GM21367 (cell line): ENCODE measurements at regions not wholly inside any gene's neighbourhood (a gene's known extent, or its start where the extent isn't known, plus 50 kb on each side); places are given as distances from the start of the nearest gene placed in this dataset.
"Not testable (repeated sequence)": the region's sequence is repeated elsewhere in the genome, so short reads cannot be mapped to it uniquely, and the experiment has no call there.

Experiments used
- ATAC-seq: cut with Tn5 transposase; IDR thresholded peaks from one replicate; pipeline ENCODE4 v1.9.1; 2021; ENCODE audit not compliant: unreplicated experiment

DNA sequence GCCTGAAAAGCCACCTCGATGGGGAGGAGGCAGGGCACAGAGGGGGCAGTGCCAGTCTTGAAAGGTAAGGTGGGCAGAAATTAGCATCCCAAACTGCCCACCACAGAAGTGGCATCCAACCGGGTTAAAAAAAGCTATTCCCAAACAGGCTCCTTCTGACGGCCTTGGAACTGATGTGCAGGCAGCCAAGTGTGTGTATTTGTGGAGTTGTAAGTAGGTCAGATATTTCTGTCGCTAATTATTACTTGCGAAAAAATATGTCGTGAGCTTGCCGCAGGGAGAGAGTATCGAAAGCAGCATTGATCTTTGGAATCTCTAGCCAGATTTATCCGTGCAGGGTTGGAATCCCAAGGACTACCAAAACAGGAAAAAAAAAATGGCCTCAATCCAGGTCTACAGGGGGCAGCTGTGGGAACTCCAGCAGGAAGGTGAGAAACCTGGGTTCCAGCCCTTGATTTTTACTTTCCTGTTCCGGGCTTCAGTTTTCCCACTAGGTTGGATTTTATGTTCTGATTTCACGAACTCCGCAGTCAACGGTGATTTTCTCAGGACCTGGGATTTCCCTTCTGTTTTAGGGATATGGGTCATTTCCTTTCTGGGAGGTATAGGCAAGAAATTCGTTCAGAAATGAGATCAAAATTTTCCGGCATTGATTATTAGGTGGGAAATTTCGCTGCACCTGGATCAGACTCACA, 200.8 kb downstream of the RGS3 start:
- ATAC-seq, result no peak

DNA sequence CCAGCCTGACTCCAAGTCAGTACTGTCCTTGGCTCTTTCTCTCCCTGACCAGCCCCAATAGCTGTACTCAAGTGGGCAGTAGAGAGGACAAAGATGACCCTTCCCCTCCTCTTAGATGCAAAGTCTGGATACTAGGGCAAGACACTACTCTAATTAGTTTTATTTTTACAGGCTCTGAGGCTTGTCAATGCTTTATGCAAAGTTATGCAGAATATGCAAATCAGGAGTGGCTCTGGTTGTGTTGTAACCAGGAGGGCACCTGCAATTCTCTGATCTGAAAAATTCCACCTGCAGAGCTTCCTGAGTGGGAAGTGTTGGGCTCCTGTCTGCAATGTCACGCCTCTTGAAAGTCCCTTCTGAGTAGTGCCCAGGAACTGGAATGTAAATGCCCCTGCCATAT, 201.5 kb downstream of the RGS3 start:
- ATAC-seq, result no peak

DNA sequence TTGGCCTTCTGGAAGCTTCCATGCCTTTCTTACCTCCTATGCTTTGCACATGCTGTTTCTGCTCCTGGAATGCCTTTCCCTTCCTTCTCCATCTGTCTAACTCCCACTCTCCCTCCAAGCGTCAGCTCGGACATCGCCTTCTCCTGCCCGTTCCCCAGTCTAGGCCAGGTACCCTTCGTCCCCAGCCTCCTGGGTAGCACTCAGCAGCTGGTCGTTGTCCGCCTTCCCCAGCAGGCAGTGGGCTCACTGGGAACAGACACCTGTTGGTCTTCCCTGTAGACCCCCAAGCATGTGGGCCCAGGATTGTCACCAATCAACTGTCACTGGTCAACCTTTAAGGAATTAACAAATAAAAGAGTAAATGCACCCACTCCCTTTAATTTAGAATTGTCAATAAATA, 202.2 kb downstream of the RGS3 start:
- no peak for ATAC-seq

DNA sequence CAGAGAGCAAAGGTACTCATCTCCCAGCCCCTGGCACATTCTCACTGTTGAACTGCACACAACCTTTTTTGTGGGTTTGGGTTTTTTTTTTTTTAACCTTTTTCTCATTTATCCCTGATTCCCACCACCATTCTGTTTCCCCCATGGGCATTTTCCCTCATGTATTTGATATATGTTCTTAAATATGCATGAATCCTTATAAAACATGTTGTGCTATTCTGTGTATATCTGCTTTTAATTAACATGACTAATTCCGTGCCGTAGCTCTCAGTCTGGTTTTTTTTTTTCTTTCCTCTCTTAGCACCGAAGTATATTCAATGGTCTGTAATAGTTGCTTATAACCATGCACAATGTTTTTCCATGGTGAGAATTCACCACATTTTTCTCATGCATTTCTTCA, 204.5 kb downstream of the RGS3 start:
- ATAC-seq, result no peak

DNA sequence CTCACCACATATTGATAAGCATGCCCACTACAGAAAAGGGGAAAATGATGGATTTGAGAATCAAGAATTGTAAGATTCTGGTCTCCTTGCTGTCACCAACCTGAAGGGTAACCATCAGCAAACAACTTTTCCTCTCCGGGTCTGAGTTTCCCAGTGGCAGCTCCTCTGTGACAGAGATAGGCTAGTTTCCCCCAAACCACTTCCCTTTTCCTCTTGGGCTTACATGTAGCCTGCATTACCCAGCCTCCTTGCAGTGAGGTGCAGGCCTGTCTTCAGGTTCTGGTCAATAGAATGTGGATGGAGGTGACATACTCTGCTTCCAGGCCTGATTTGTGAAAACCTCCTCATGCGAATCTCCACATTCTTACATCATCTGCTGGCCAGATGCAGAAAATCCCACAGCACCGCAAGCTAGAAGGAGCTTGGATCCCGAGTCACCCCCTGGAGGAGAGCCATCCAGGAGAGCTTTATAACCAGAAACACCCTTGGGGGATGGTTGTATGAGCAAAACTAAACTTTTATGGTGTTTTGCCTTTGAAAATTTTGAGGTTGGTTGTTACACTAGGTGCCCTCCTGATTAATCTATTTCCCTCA, 206.1 kb downstream of the RGS3 start:
- ATAC-seq, result no peak

DNA sequence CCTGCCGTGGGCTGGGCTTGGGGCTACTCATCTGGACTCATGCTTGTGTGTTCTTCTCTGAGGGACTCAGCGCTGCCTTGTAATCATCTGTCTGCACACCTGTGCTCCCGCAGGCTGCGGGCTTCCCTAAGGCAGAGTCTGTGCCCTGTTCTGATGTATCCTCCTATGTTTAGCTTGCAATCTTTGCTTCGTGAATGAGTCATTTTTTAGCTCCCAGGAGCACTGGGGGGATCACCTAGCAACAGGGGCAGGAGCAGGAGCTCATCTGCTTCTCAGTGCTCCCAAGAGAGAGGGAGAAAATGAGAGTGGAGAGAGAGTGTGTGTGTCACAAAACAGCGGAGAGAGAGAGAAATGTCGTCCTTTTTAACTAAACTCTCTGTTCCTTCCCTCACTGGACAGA, 202.4 kb upstream of the ZNF618 start:
- no peak for ATAC-seq

DNA sequence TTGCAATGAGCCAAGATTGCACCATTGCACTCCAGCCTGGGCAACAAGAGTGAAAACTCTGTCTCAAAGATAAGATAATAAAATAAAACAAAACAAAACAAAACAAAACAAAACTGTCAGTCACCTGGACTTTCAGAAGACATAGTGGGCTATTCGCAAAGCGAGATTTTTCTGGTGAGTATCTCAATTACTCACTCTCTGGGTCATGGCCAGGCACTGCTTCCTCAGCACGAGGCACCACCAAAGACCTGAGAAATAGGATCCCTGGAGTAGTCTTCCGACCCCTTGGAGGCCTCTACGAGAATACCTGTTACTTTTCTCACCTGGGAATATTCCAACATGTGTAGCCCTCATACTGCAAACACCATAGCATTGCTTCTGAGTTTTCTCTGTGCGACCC, 201.7 kb upstream of the ZNF618 start:
- no peak for ATAC-seq

DNA sequence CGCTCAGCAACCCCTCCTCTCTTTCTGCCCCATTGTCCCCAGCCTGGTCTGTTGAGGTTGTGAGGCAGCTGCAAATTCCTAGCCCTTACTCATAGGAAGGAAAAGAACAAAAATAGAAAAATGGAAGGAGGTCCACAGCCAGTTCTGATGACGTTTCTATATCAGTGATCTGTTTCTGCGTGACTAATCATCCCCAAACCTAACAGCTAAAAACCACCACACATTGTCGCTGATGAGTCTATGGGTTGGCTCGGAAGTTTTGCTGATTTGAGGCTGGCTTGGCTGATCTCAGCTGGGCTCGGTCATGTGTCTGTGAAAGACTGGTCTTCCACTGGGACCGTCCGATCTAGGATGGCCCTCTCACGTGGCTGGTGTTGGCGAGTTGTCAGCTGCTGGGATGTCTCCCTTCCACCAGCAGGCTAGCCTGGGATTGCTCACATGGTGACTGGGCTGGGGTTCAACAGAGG, 200.6 kb upstream of the ZNF618 start:
- ATAC-seq, result no peak

DNA sequence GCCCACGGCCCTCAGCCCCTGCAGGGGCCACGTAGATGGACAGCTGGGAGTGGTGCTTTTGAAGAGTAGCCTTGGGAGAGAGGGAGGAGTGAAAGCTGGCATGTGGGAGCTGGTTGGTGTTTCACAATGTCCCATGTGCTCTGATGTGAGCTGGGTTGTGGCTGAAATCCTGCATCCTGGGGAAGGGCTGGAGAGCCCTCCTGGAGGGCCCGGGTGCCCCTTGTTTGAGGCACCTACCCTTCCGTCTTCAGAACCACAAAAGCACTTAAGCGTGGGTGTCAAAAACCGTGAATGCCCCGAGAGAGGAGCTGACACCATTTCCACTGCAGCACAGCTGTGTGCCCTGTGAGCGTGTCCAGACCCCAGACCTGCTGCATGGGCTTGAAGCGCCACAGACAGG, 199.1 kb upstream of the ZNF618 start:
- no peak for ATAC-seq

DNA sequence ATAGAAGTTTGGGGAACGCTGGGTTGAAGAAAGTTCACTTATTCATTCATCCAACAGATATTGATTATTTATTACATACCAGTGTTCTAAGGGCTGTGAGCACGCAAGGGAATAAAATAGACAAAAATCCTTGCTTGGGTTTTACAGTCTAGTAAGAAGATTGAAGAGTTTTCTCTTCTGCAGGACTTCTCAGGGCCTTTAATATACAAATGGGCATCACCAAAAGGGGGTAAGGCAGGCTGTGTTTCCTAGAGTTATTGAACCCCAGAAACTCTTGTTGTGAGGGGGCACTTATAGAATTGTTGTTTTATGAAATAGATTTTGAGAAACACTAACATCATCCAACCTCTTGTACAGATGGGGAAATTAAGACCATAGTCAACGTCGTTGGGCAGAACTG, 198.5 kb upstream of the ZNF618 start:
- no peak for ATAC-seq

DNA sequence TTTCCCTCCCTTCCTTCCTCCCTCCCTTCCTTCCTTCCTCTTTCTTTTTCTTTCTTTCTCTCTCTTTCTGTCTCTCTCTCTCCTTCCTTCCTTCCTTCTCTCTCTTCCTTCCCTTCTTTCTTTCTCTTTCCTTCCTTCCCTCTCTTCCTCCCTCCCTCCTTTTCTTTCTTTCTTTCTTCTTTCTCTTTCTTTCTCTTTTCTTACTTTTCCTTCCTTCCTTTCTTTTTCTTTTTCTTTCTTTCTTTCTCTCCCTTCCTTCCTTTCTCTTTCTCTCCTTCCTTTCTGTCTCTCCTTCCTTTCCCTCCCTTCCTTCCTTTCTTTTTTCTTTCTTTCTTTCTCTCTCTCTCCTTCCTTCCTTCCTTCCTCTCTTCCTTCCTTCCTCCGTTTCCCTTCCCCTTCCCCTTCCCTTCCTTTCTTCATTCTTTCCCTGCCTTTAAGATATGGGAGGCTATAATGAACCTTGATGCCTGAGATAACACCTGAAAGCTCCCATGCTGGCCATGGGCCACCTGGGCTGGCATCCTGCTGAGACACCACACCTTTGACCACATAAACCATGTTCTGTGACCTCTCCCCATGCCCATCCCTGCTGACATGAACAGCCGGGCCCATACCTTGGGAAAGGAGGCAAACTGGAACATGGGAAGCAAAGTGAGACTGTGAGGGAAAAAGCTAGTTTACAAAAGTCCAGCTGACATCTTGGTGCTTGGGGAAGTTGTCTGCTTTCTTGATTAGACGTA, 197.8 kb upstream of the ZNF618 start:
- no peak for ATAC-seq

DNA sequence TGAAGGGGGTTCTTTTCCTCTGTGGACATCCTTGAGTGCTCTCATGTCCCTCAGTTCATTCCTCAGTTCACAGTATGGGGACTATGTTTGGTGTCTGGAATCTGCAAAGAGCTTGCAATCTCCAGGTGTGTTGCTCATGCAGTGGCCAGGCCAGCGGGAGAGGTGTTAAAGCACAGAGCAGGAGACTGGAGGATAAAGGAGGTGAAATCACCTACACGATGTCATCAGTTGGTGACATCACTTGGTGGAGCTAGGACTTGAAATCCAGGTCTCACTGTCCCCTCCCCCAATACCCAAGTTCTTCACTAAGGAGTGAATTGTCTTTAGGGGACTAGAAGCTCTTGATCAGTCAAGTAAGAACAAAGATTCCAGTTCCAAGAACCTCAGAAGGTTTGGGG, 197.3 kb upstream of the ZNF618 start:
- no peak for ATAC-seq

DNA sequence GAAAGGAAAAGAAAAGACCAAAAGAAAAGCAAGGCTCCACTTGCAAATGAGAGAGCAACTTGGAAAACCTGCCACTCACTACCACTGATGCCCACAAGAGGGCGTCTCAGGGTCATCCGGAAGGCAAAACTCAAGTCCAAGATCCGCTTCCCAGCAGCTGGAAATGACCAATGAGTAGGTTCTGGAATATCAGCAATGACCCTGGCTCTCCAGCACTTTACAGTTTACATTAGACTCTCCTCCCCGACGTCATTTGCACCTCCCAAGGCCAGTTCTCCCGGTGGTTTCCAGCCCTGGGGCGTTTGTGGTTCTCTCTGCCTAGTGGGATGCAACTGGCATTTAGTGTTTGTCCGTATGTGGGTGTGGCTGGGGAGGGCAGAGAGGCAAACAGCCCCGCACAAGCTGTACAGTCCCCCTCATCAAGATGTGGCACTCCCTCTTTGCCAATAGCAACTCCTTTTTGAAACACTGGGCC, 193.8 kb upstream of the ZNF618 start:
- no peak for ATAC-seq

DNA sequence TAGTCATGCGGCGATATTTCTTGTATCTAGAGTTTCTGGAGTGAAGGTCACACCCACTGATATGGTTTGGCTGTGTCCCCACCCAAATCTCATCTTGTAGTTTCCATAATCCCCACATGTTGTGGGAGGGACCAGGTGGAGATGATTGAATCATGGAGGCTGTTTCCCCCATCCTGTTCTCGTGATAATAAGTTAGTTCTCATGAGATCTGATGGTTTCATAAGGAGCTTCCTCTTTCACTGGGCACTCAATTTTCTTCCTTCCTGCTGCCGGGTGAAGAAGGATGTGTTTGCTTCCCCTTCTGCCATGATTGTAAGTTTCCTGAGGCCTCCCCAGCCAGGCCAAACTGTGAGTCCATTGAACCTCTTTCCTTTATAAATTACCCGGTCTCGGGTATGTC, 190.5 kb upstream of the ZNF618 start:
- not testable (repeated sequence) for ATAC-seq

DNA sequence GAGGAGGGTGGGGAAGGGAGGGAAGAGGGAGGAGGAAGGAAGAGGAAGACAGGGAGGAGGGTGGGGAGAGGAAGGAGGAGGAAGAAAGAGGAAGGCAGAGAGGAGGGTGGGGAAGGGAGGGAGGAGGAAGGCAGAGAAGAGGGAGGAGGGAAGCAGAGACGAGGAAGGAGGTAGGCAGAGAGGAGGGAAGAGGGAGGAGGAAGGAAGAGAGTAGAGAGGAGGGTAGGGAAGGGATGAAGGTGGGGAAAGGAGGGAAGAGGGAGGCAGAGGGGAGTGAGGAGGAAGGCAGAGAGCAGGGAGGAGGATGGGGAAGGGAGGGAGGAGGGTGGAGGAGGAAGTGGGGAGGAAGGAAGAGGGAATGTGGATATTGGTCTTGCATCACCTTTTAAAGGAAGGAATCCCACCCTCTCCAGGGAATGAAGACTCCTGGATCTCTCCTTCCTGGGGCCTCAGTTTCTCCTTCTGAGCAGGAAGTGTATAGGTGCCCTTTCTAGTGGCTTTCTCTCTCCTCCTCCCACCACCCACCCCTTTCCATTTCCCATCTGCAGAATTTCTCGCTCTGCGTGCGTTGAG, 188.9 kb upstream of the ZNF618 start:
- ATAC-seq, result no peak

DNA sequence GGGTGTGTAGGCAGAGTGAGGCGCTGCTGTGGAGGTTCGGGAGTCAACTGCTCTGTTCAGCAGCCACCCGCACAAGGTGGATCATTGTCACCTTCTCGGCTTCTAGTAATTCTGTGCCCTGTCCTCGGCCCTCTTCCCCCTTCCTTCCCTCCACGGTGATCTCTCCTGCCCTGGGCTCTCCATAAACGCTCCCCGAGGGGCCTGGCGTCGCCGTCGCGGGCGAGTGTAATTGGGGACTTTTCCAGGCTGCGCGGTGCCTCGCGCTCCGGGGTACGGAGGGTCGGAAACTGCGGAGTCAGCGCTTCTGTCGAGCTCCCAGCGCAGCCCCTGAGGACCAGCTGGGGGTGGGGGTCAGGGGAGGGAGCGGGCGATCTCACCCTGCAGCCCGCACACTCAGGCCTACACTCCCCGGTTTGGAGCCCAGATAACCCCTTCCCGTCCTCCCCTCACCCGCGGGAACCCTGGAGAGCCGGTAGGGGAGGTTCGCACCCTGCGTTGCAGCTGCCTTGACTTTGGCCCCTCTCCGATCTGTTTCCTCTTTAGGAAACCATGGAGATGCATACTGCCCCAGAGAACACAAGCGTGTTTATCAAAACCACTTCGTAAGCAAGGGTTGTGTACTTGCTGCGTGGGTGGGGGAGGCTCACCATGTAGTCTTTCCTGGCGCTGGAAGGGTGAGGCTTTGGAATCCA, 188.3 kb upstream of the ZNF618 start:
- ATAC-seq, result no peak

DNA sequence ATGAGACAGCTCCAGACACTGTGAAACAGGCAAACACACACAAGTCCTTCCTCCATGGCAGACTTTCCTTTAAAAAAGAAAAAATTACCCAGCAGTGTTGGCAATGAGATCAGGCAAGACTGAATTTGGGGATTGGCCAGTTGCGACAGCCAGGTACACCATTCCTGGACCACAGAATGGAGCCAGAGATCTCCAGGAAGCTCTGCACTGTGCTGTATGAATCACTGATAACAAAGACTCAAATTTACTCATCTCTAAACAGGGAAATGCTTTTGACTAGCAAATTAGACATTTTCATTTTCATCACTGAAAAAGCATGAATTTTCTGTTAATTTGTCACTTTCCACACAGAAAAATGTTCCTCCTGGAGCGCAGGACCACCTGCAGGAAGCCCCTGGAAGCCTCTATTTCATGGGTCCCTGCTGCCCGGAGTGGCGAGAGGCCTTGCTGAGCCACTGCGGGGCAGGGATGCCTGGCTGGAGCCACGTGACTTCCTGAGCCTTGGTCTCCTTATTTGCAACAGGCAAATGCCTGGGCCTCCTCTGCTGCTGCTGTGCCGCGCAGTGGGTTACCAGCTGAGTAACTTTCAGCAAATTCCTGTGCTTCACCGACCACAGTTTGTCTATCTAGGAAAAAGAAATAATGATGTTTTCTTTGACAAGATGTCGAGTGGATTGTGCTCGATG, 185.9 kb upstream of the ZNF618 start:
- peak; percentile 55 for ATAC-seq

DNA sequence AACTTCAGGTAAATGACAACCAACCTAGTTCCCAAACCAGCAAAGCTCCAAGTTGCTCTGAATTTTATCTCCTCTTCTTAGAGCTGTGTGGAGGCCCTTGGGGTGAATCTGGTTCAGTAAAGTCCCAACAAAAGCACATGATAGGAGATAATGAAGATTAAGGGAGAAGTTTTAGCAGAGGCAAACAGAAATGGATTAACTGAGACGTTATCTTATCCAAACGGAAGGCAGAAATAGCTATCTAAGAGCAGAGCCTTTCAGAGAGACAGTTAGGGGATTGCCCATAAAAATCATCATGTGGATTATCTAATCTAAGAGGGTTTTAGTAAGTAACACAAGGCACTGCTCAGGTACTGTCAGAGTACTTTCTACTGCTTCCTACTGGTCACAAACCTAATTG, 183.9 kb upstream of the ZNF618 start:
- ATAC-seq, result no peak

DNA sequence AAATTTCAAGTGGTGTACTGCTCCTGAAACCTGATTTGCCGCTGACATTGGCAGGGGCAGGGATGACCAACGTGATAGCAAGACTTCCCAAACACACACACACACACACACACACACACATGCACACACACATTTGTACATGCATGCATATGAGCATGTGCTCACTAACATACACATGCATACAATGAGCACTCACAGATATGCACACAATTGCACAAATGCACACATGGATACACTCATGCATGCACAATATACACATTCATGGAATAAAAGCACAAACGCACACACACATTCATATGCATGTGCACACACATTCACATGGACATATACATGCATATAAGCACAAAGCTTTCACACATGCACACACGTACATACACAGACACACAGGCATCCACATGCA, 181.2 kb upstream of the ZNF618 start:
- ATAC-seq, result no peak

DNA sequence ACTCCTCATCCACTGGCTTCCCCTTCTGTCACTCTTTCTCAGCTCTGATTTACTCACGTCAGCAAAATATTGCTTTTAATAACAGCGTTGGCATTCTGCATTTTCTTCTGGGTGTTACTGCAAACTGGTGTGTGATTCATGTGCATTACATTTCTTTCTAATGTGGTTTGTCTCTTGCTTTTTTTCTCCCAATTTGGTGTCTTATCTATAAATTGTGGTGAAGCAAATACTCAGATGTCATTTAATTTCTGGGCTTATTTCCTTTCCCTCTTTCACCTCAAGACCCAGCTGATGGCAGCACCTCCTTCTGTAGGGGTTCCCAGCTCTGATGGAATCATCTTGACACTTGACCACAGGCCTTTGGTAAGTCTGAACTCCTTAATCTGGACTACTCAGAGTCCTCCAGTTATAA, 180.7 kb upstream of the ZNF618 start:
- ATAC-seq, result no peak

DNA sequence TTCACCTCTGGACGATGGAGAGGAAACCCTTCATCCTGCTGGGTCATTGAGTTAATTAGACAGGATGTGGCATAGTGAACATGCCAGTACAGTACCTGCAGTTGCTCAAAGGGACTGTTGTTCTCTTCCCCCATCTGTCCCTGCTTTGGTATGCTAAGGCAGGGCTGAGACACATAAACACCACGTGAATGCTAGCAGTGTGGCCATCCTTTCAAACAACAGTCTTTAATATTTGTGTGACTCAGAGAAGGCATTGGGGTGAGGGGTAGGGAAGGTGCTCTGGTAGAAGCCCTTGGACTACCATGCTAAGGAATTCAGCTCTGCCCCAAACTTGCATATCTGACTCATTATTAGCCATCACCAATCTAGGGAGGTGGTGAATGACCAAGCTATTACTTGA, 180.2 kb upstream of the ZNF618 start:
- ATAC-seq, result no peak
